ENCODE measurements at regions not wholly inside any gene's neighbourhood (a gene's known extent, or its start where the extent isn't known, plus 50 kb on each side); places are given as distances from the start of the nearest gene placed in this dataset.

GRCh38 chr3:106575029-106575428, 706.2 kb upstream of the CBLB start:
- TF ChIP-seq EZH2 (IDR thresholded peaks at IDR 0.05) = no peak
- TF ChIP-seq CTCF (IDR thresholded peaks at IDR 0.05) = no peak
- TF ChIP-seq EZH2phosphoT487 (IDR thresholded peaks at IDR 0.05) = no peak

Measured in neural progenitor cell (in vitro differentiated cells).